A673 (cell line): ENCODE measurements at regions not wholly inside any gene's neighbourhood (a gene's known extent, or its start where the extent isn't known, plus 50 kb on each side); places are given as distances from the start of the nearest gene placed in this dataset.
A peak's percentile ranks its signal among the peaks of the same experiment; 100 is the strongest.

Experiments
- BruUV-seq: library from RNA; stranded (reverse); fragments of 400-500 nt; replicated peaks from 2 replicates; lab custom pipeline; 2021; lab: Mats Ljungman, UMichigan
- CTCF ChIA-PET: fragments of 300-600 bp; sonication (Branson Sonifier 250); formaldehyde crosslinking; loops from one replicate; lab custom pipeline; 2022; ENCODE audit warnings: antibody characterized with exemption; lab: Charles Lee
- POLR2A ChIA-PET: fragments of 300-600 bp; sonication (Branson Sonifier 250); formaldehyde crosslinking; loops from one replicate; lab custom pipeline; 2022; ENCODE audit warnings: antibody characterized with exemption; ENCODE audit not compliant: low non-redundant PET; lab: Charles Lee
- DNase-seq: peaks from one replicate; pipeline ENCODE4 v3.0.0-alpha.2; 2015; ENCODE audit warnings: low spot score
- H3K27ac ChIP-seq: fragments of 200-600 bp; sonication (generic); 2 replicates; pipeline ENCODE4 v1.5.1; 2016; ENCODE audit warnings: mixed run types, low read depth, mild to moderate bottlenecking, mixed read lengths, antibody characterized with exemption, low read length; ENCODE audit not compliant: poor library complexity, severe bottlenecking
- H3K27me3 ChIP-seq: fragments of 200-600 bp; sonication (generic); replicated peaks from 2 replicates; pipeline ENCODE4 v1.6.1; 2017; ENCODE audit warnings: mixed run types, low read depth, mild to moderate bottlenecking, mixed read lengths, antibody characterized with exemption, low read length; ENCODE audit not compliant: insufficient read depth, poor library complexity
- H3K36me3 ChIP-seq: fragments of 200-600 bp; sonication (generic); 2 replicates; pipeline ENCODE4 v1.6.1; 2016; ENCODE audit warnings: mixed run types, mild to moderate bottlenecking, mixed read lengths, antibody characterized with exemption, low read length; ENCODE audit not compliant: insufficient read depth, poor library complexity, severe bottlenecking
- H3K4me1 ChIP-seq: fragments of 200-600 bp; sonication (generic); 2 replicates; pipeline ENCODE4 v1.6.1; 2017; ENCODE audit warnings: mixed run types, mild to moderate bottlenecking, mixed read lengths, antibody characterized with exemption, low read length; ENCODE audit not compliant: insufficient read depth, poor library complexity, severe bottlenecking
- H3K4me3 ChIP-seq: fragments of 200-600 bp; sonication (generic); 2 replicates; pipeline ENCODE4 v1.5.1; 2016; ENCODE audit warnings: low read depth, mixed run types, mild to moderate bottlenecking, mixed read lengths, low read length; ENCODE audit not compliant: poor library complexity, severe bottlenecking
- H3K9me3 ChIP-seq: fragments of 200-600 bp; sonication (generic); 2 replicates; pipeline ENCODE4 v1.6.1; 2016; ENCODE audit warnings: mixed run types, low read depth, mild to moderate bottlenecking, mixed read lengths, antibody characterized with exemption, low read length; ENCODE audit not compliant: poor library complexity, severe bottlenecking
- CTCF ChIP-seq: fragments of 300-800, 200-600 bp; sonication (generic); conservative IDR thresholded peaks from 2 replicates; pipeline ENCODE4 v1.5.1; 2017; ENCODE audit warnings: low read depth, mild to moderate bottlenecking, antibody characterized with exemption, low read length, moderate library complexity, mixed read lengths
- EZH2 ChIP-seq: fragments of 200-600 bp; sonication (generic); IDR thresholded peaks from 2 replicates; pipeline ENCODE4 v1.6.1; 2017; ENCODE audit warnings: borderline replicate concordance, low read depth, mild to moderate bottlenecking, mixed read lengths, antibody characterized with exemption, low read length; ENCODE audit not compliant: poor library complexity, severe bottlenecking
- intact Hi-C: fragments of 100-400 bp; cut with micrococcal nuclease; formaldehyde crosslinking; loops from one replicate; pipeline ENCODE4 v1.10.0; 2022; ENCODE audit not compliant: unreplicated experiment

DNA sequence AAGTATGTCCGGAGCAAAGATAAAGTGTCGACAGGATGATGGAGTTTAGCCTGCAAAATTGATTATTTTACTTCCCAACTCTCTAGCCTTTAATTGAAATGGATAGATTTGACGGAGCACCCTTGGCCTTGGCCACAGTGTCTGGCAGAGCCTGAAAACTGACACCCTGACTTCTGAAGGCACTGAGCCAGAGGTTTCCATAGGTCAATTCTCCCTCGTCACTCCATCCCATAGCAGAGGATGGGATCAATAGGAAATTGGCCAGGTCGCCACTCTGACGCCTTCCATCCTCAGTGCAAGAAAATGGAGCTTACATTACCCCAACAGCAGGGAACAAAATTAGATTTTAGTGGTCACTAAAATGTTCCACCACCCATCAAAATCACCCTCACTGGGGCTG is 90.4 kb upstream of the CDH11 start:
- no peak for DNase-seq
- ChIA-PET POLR2A (no interaction called here), CTCF (no interaction called here)
- no peaks in the 10 kb centered on the region for H3K27me3 ChIP-seq
- no peak overlapping the region for H3K4me3 ChIP-seq
- intact Hi-C loops = no loop called here
- H3K9me3 ChIP-seq = no peaks in the 10 kb centered on the region
- TF ChIP-seq CTCF = no peak
- H3K36me3 ChIP-seq = no peaks in the 10 kb centered on the region
- no TSS peak for BruUV-seq
- no peaks in the 10 kb centered on the region for H3K4me1 ChIP-seq
- H3K27ac ChIP-seq = no peak overlapping the region

DNA sequence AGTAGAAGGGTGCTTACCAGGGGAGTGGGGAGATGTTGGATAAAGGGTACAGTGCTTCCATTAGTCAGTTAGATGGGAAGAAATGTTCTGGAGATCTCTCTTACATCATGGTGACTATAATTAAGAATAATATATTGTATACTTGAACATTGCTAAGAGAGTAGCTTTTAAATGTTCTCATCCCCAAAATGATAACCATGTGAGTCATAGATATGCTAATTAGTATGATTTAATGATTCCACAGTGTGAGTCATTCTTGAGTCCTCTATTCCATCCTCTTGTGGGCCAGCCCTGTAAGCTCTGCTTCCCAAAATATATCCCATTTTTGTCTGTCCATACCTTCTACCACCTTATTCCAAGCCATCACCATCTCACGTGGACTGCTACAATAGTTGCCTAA is 80.6 kb upstream of the CDH11 start:
- no peaks in the 10 kb centered on the region for H3K9me3 ChIP-seq
- no peaks in the 10 kb centered on the region for H3K36me3 ChIP-seq
- DNase-seq = peak; percentile 33
- H3K4me3 ChIP-seq = no peak overlapping the region
- H3K27ac ChIP-seq = no peak overlapping the region
- no TSS peak for BruUV-seq
- CTCF ChIA-PET = no interaction called here
- intact Hi-C loops = no loop called here
- TF ChIP-seq CTCF = no peak
- no peak for TF ChIP-seq EZH2
- H3K4me1 ChIP-seq = no peaks in the 10 kb centered on the region
- H3K27me3 ChIP-seq = no peaks in the 10 kb centered on the region
- POLR2A ChIA-PET = no interaction called here

DNA sequence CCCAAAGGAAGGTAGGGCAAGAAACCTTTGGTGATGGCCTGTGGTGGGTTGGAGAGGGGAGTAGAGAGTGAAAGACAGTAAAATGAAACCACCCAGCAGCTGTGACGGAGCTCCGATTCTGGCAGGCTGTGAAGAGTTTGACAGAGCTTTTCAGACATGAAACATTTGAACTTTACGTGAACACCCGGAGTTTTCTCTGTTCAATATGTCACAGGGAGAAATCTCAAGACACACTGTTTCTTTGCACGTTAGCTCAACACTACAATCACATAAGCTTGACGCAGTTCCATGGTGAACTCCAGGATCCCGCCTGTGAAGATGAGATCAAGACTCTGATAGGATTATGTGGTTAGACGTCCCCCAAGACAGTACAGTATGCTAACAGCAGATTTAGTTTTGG is 79.6 kb upstream of the CDH11 start:
- DNase-seq = no peak
- POLR2A ChIA-PET = no interaction called here

More for the DNA sequence above, 79.6 kb upstream of the CDH11 start:
- intact Hi-C loops = no loop called here
- TF ChIP-seq EZH2 = no peak
- no peak for TF ChIP-seq CTCF
- H3K27ac ChIP-seq = no peak overlapping the region
- H3K4me1 ChIP-seq = peaks cover 7% of the 10 kb centered on the region
- no peaks in the 10 kb centered on the region for H3K9me3 ChIP-seq
- CTCF ChIA-PET = no interaction called here
- no peak overlapping the region for H3K4me3 ChIP-seq
- no TSS peak for BruUV-seq
- H3K36me3 ChIP-seq = no peaks in the 10 kb centered on the region
- H3K27me3 ChIP-seq = no peaks in the 10 kb centered on the region
